Liver (tissue), 8 donors: ENCODE measurements at regions not wholly inside any gene's neighbourhood (a gene's known extent, or its start where the extent isn't known, plus 50 kb on each side); places are given as distances from the start of the nearest gene placed in this dataset.
"Not testable (repeated sequence)": the region's sequence is repeated elsewhere in the genome, so short reads cannot be mapped to it uniquely, and the experiment has no call there.

Experiments used
- DNase-seq: peaks from one replicate; pipeline ENCODE4 v3.0.0-alpha.2; 2017; ENCODE audit warnings: low spot score
- H3K27ac ChIP-seq, 2 donors: one replicate each; pipeline ENCODE4 v1.7.0; 2013; ENCODE audit warnings: inconsistent platforms in 2 of 2, low read length in 2 of 2, control low read depth in 1 of 2, low read depth in 1 of 2, mild to moderate bottlenecking in 1 of 2
- H3K27me3 ChIP-seq, 4 donors: one replicate each; pipeline versions ENCODE4 v1.6.1 to v1.7.0; 2013; ENCODE audit warnings: low read length in 3 of 4, inconsistent platforms in 1 of 4, mild to moderate bottlenecking in 1 of 4, moderate library complexity in 1 of 4; ENCODE audit not compliant: control insufficient read depth in 4 of 4, insufficient read depth in 4 of 4
- H3K36me3 ChIP-seq, 4 donors: one replicate each; pipeline versions ENCODE4 v1.6.1 to v1.7.0; 2013; ENCODE audit warnings: low read length in 3 of 4, mild to moderate bottlenecking in 3 of 4, low read depth in 1 of 4, moderate library complexity in 1 of 4; ENCODE audit not compliant: control insufficient read depth in 4 of 4, insufficient read depth in 3 of 4
- H3K4me1 ChIP-seq, 4 donors: one replicate each; pipeline versions ENCODE4 v1.6.1 to v1.7.0; 2013; ENCODE audit warnings: low read length in 3 of 4, mild to moderate bottlenecking in 3 of 4, moderate library complexity in 1 of 4; ENCODE audit not compliant: control insufficient read depth in 4 of 4, insufficient read depth in 4 of 4
- H3K4me3 ChIP-seq, 3 donors: one replicate each; pipeline versions ENCODE4 v1.6.1 to v1.7.0; 2013; ENCODE audit warnings: low read length in 3 of 3, control low read depth in 1 of 3, low read depth in 1 of 3, mild to moderate bottlenecking in 1 of 3
- H3K9ac ChIP-seq, 2 donors: one replicate each; pipeline ENCODE4 v1.7.0; 2013; ENCODE audit warnings: low read length in 2 of 2, mild to moderate bottlenecking in 2 of 2, moderate library complexity in 2 of 2, control low read depth in 1 of 2, low read depth in 1 of 2
- H3K9me3 ChIP-seq, 4 donors: one replicate each; pipeline versions ENCODE4 v1.6.1 to v1.7.0; 2013; ENCODE audit warnings: low read length in 3 of 4; ENCODE audit not compliant: control insufficient read depth in 4 of 4
- ATF3 ChIP-seq: IDR thresholded peaks from 2 replicates; pipeline ENCODE4 v1.6.1; 2016; ENCODE audit warnings: antibody characterized with exemption
- CTCF ChIP-seq: fragments of 150-350 bp; IDR thresholded peaks from 2 replicates; pipeline ENCODE4 v1.5.1; 2017; ENCODE audit warnings: improper control_type of control experiment, low read depth, low read length; ENCODE audit not compliant: missing input control
- GABPA ChIP-seq, 2 donors: IDR thresholded peaks in 1 of 2; conservative IDR thresholded peaks in 1 of 2; 2 replicates each; pipeline ENCODE4 v1.6.1; 2016; ENCODE audit warnings: antibody characterized with exemption in 2 of 2, mild to moderate bottlenecking in 1 of 2, moderate library complexity in 1 of 2
- REST ChIP-seq: IDR thresholded peaks from 2 replicates; pipeline ENCODE4 v1.6.1; 2016; ENCODE audit warnings: antibody characterized with exemption, mild to moderate bottlenecking
- TAF1 ChIP-seq: conservative IDR thresholded peaks from 2 replicates; pipeline ENCODE4 v1.6.1; 2016; ENCODE audit warnings: antibody characterized with exemption, mild to moderate bottlenecking
- WGBS: extraction: QIAGEN DNeasy Blood & Tissue Kit; methylation state at CpG from one replicate; pipeline ENCODE4 v1.1.7; 2013; 5-methylcytosine and 5-hydroxymethylcytosine counted together
- donor health status: healthy.
- donor health status: healthy.
- donor health status: healthy.
- donor health status: healthy.
- donor health status: healthy.

GRCh38 chr1:55298167-55298894 lies 83.2 kb upstream of the USP24 start (continued):
- TF ChIP-seq REST (no peak), TAF1 (no peak), ATF3 (no peak)

- H3K36me3 ChIP-seq, DNase-seq, H3K9me3 ChIP-seq, H3K4me1 ChIP-seq, H3K27me3 ChIP-seq, H3K27ac ChIP-seq, H3K4me3 ChIP-seq, H3K9ac ChIP-seq: not testable (repeated sequence)
- WGBS, result 96% methylated on average over 6 of the region's 6 CpGs
These were observed 81.1 kb upstream of the USP24 start for GRCh38 chr1:55296247-55296646.

- peak; percentile 12 for DNase-seq
- Histone ChIP-seq H3K9me3 (no peaks in the 10 kb centered on the region), H3K4me3 (no peak overlapping the region), H3K9ac (no peak overlapping the region), H3K27ac (no peak overlapping the region), H3K27me3 (no peaks in the 10 kb centered on the region), H3K4me1 (no peaks in the 10 kb centered on the region), H3K36me3 (no peaks in the 10 kb centered on the region)
- no peak for TF ChIP-seq REST
- no peak for TF ChIP-seq GABPA (IDR thresholded peaks at IDR 0.05 in 1 of 2, conservative IDR thresholded peaks at IDR 0.05 in 1 of 2)
- peak; percentile 4 for TF ChIP-seq CTCF
- TF ChIP-seq TAF1, result no peak
- TF ChIP-seq ATF3, result no peak
- 91% methylated on average over 5 of the region's 5 CpGs for WGBS
These were observed 74.5 kb upstream of the USP24 start for GRCh38 chr1:55289614-55290013.
